HepG2 (cell line): ENCODE measurements at regions not wholly inside any gene's neighbourhood (a gene's known extent, or its start where the extent isn't known, plus 50 kb on each side); places are given as distances from the start of the nearest gene placed in this dataset.

Experiments
- FOXK2 ChIP-seq: fragments of 450-650 bp; IDR thresholded peaks from 2 replicates; pipeline ENCODE4 v1.6.1; 2016
- PRDM10 ChIP-seq: sonication (generic); formaldehyde crosslinking; IDR thresholded peaks from 2 replicates; pipeline ENCODE4 v1.4.0; 2020; ENCODE audit warnings: low read depth, missing genetic modification reagents

- TF ChIP-seq FOXK2 (no peak), PRDM10 (CRISPR knock-in tag) (no peak)
Observed at GRCh38 chr2:167678158-167678557, 569.2 kb downstream of the STK39 start.
